ENCODE measurements at regions not wholly inside any gene's neighbourhood (a gene's known extent, or its start where the extent isn't known, plus 50 kb on each side); places are given as distances from the start of the nearest gene placed in this dataset.
A peak's percentile ranks its signal among the peaks of the same experiment; 100 is the strongest.

GRCh38 chr4:104942990-104943743 lies 203.5 kb upstream of the TET2 start:
- Histone ChIP-seq H3K9me3 (ENCODE audit: control insufficient read depth in 2 of 3, low read length in 3 of 3) (no peaks in the 10 kb centered on the region), H3K27ac (ENCODE audit: low read depth, low read length) (no peak overlapping the region), H3K4me1 (ENCODE audit: control insufficient read depth in 2 of 2, insufficient read depth in 2 of 2, low read length in 2 of 2) (peaks cover 0 to 3% of the 10 kb centered on the region in 2 donors), H3K36me3 (ENCODE audit: control insufficient read depth in 2 of 3, insufficient read depth in 3 of 3, low read length in 3 of 3) (no peaks in the 10 kb centered on the region), H3K27me3 (ENCODE audit: control insufficient read depth in 2 of 2, insufficient read depth in 2 of 2, low read length in 2 of 2) (no peaks in the 10 kb centered on the region), H3K4me3 (ENCODE audit: low read length) (no peak overlapping the region)
- no peak overlapping the region for H3K4me3 Mint-ChIP-seq
- peaks cover 0 to 13% (median 9%) of the 10 kb centered on the region in 7 donors for H3K4me1 Mint-ChIP-seq
- POLR2A ChIA-PET, result no interaction called here
- intact Hi-C loops (cut with micrococcal nuclease), result no loop called here
- ATAC-seq, result peak; percentile 70
- H3K27me3 Mint-ChIP-seq, result no peaks in the 10 kb centered on the region
- no peak overlapping the region for H3K27ac Mint-ChIP-seq
- H3K9me3 Mint-ChIP-seq, result peaks cover 0 to 4% (median 0%) of the 10 kb centered on the region in 11 donors
- DNase-seq, result no peak
- H3K36me3 Mint-ChIP-seq, result peaks cover 0 to 5% (median 0%) of the 10 kb centered on the region in 5 donors
- CTCF ChIA-PET, result no interaction called here

- Mint-ChIP-seq H3K9me3 (peaks cover 0 to 4% (median 0%) of the 10 kb centered on the region in 11 donors), H3K27ac (no peak overlapping the region), H3K36me3 (peaks cover 0 to 5% (median 0%) of the 10 kb centered on the region in 5 donors), H3K27me3 (no peaks in the 10 kb centered on the region), H3K4me3 (no peak overlapping the region), H3K4me1 (peaks cover 0 to 5% (median 0%) of the 10 kb centered on the region in 7 donors)
- ATAC-seq (no peak), DNase-seq (no peak)
- CTCF ChIA-PET, result no interaction called here
- Histone ChIP-seq H3K9me3 (ENCODE audit: control insufficient read depth in 2 of 3, low read length in 3 of 3) (no peaks in the 10 kb centered on the region), H3K36me3 (ENCODE audit: control insufficient read depth in 2 of 3, insufficient read depth in 3 of 3, low read length in 3 of 3) (no peaks in the 10 kb centered on the region), H3K4me1 (ENCODE audit: control insufficient read depth in 2 of 2, insufficient read depth in 2 of 2, low read length in 2 of 2) (no peaks in the 10 kb centered on the region), H3K4me3 (ENCODE audit: low read length) (no peak overlapping the region), H3K27me3 (ENCODE audit: control insufficient read depth in 2 of 2, insufficient read depth in 2 of 2, low read length in 2 of 2) (no peaks in the 10 kb centered on the region), H3K27ac (ENCODE audit: low read depth, low read length) (no peak overlapping the region)
- POLR2A ChIA-PET, result no interaction called here
- intact Hi-C loops (cut with micrococcal nuclease), result no loop called here
Observed at GRCh38 chr4:104944596-104944995, 202.1 kb upstream of the TET2 start.

GRCh38 chr4:104964410-104965175 lies 182.1 kb upstream of the TET2 start:
- CTCF ChIA-PET, result no interaction called here
- H3K27me3 Mint-ChIP-seq, result peaks cover 3 to 14% (median 10%) of the 10 kb centered on the region in 5 donors
- POLR2A ChIA-PET, result no interaction called here
- peaks cover 0 to 7% of the 10 kb centered on the region in 2 donors for H3K4me1 ChIP-seq (ENCODE audit: control insufficient read depth in 2 of 2, insufficient read depth in 2 of 2, low read length in 2 of 2)
- no peaks in the 10 kb centered on the region for H3K9me3 ChIP-seq (ENCODE audit: control insufficient read depth in 2 of 3, low read length in 3 of 3)
- H3K27me3 ChIP-seq (ENCODE audit: control insufficient read depth in 2 of 2, insufficient read depth in 2 of 2, low read length in 2 of 2), result no peaks in the 10 kb centered on the region
- H3K9me3 Mint-ChIP-seq, result peaks cover 0 to 23% (median 5%) of the 10 kb centered on the region in 11 donors
- H3K36me3 ChIP-seq (ENCODE audit: control insufficient read depth in 2 of 3, insufficient read depth in 3 of 3, low read length in 3 of 3), result no peaks in the 10 kb centered on the region
- H3K4me3 Mint-ChIP-seq, result no peak overlapping the region
- no peak overlapping the region for H3K27ac ChIP-seq (ENCODE audit: low read depth, low read length)
- peaks cover 4 to 11% (median 9%) of the 10 kb centered on the region in 7 donors for H3K4me1 Mint-ChIP-seq
- H3K27ac Mint-ChIP-seq, result no peak overlapping the region
- DNase-seq (no peak), ATAC-seq (no peak)
- intact Hi-C loops (cut with micrococcal nuclease), result loop anchor here in 1 of 2 donors (10.0 kb wide), 1 partner anchor 60 kb away; no protein-coding TSS in a partner anchor
- H3K4me3 ChIP-seq (ENCODE audit: low read length), result no peak overlapping the region
- H3K36me3 Mint-ChIP-seq, result peaks cover 0 to 13% (median 0%) of the 10 kb centered on the region in 5 donors

GRCh38 chr4:104966349-104967033 lies 180.2 kb upstream of the TET2 start:
- peaks cover 0 to 7% of the 10 kb centered on the region in 2 donors for H3K4me1 ChIP-seq (ENCODE audit: control insufficient read depth in 2 of 2, insufficient read depth in 2 of 2, low read length in 2 of 2)
- peak overlapping the region in 8 of 9 donors; percentile 5 to 89 (median 66) for H3K27ac Mint-ChIP-seq
- peaks cover 4 to 11% (median 9%) of the 10 kb centered on the region in 7 donors for H3K4me1 Mint-ChIP-seq
- peak in 5 of 9 donors; percentile 1 to 13 (median 4) for DNase-seq
- intact Hi-C loops (cut with micrococcal nuclease), result loop anchor here (2.0 to 10.0 kb wide), 5 partner anchors 36 to 504 kb away; partner anchors contain the start of gene TET2 (in 1 of the 2)
- H3K27ac ChIP-seq (ENCODE audit: low read depth, low read length), result no peak overlapping the region
- H3K9me3 Mint-ChIP-seq, result peaks cover 0 to 13% (median 4%) of the 10 kb centered on the region in 11 donors
- peak overlapping the region in 8 of 10 donors; percentile 46 to 83 (median 54) for H3K4me3 Mint-ChIP-seq
- no peak overlapping the region for H3K4me3 ChIP-seq (ENCODE audit: low read length)
- no peaks in the 10 kb centered on the region for H3K36me3 ChIP-seq (ENCODE audit: control insufficient read depth in 2 of 3, insufficient read depth in 3 of 3, low read length in 3 of 3)
- POLR2A ChIA-PET, result no interaction called here
- no peaks in the 10 kb centered on the region for H3K9me3 ChIP-seq (ENCODE audit: control insufficient read depth in 2 of 3, low read length in 3 of 3)
- peak; percentile 93 for ATAC-seq
- H3K27me3 ChIP-seq (ENCODE audit: control insufficient read depth in 2 of 2, insufficient read depth in 2 of 2, low read length in 2 of 2), result no peaks in the 10 kb centered on the region
- H3K27me3 Mint-ChIP-seq, result peaks cover 2 to 14% (median 6%) of the 10 kb centered on the region in 5 donors
- CTCF ChIA-PET, result no interaction called here
- peaks cover 0 to 12% (median 0%) of the 10 kb centered on the region in 5 donors for H3K36me3 Mint-ChIP-seq

- POLR2A ChIA-PET, result no interaction called here
- DNase-seq (no peak), ATAC-seq (peak; percentile 33)
- H3K4me3 ChIP-seq (ENCODE audit: low read length), result no peak overlapping the region
- peaks cover 0 to 7% of the 10 kb centered on the region in 2 donors for H3K4me1 ChIP-seq (ENCODE audit: control insufficient read depth in 2 of 2, insufficient read depth in 2 of 2, low read length in 2 of 2)
- H3K9me3 ChIP-seq (ENCODE audit: control insufficient read depth in 2 of 3, low read length in 3 of 3), result no peaks in the 10 kb centered on the region
- Mint-ChIP-seq H3K4me1 (peaks cover 4 to 11% (median 9%) of the 10 kb centered on the region in 7 donors), H3K27ac (peak overlapping the region in 8 of 9 donors; percentile 5 to 89 (median 66)), H3K27me3 (peaks cover 3 to 14% (median 6%) of the 10 kb centered on the region in 5 donors), H3K36me3 (peaks cover 0 to 12% (median 0%) of the 10 kb centered on the region in 5 donors), H3K9me3 (peaks cover 0 to 10% (median 2%) of the 10 kb centered on the region in 11 donors), H3K4me3 (peak overlapping the region in 8 of 10 donors; percentile 46 to 83 (median 54))
- no peaks in the 10 kb centered on the region for H3K27me3 ChIP-seq (ENCODE audit: control insufficient read depth in 2 of 2, insufficient read depth in 2 of 2, low read length in 2 of 2)
- CTCF ChIA-PET, result no interaction called here
- H3K27ac ChIP-seq (ENCODE audit: low read depth, low read length), result no peak overlapping the region
- no peaks in the 10 kb centered on the region for H3K36me3 ChIP-seq (ENCODE audit: control insufficient read depth in 2 of 3, insufficient read depth in 3 of 3, low read length in 3 of 3)
- intact Hi-C loops (cut with micrococcal nuclease), result loop anchor here (2.0 to 10.0 kb wide), 5 partner anchors 36 to 504 kb away; partner anchors contain the start of gene TET2 (in 1 of the 2)
Observed at GRCh38 chr4:104967034-104967401, 179.7 kb upstream of the TET2 start.

- H3K9me3 Mint-ChIP-seq, result peaks cover 0 to 6% (median 0%) of the 10 kb centered on the region in 11 donors
- no peak for ATAC-seq
- peaks cover 0 to 7% of the 10 kb centered on the region in 2 donors for H3K4me1 ChIP-seq (ENCODE audit: control insufficient read depth in 2 of 2, insufficient read depth in 2 of 2, low read length in 2 of 2)
- CTCF ChIA-PET, result no interaction called here
- no peaks in the 10 kb centered on the region for H3K27me3 ChIP-seq (ENCODE audit: control insufficient read depth in 2 of 2, insufficient read depth in 2 of 2, low read length in 2 of 2)
- DNase-seq, result no peak
- no peaks in the 10 kb centered on the region for H3K9me3 ChIP-seq (ENCODE audit: control insufficient read depth in 2 of 3, low read length in 3 of 3)
- H3K4me1 Mint-ChIP-seq, result peaks cover 3 to 11% (median 9%) of the 10 kb centered on the region in 7 donors
- no peak overlapping the region for H3K27ac Mint-ChIP-seq
- no peak overlapping the region for H3K4me3 Mint-ChIP-seq
- intact Hi-C loops (cut with micrococcal nuclease), result loop anchor here in 1 of 2 donors (10.0 kb wide), 1 partner anchor 65 kb away; no protein-coding TSS in a partner anchor
- peaks cover 0 to 14% (median 0%) of the 10 kb centered on the region in 5 donors for H3K36me3 Mint-ChIP-seq
- POLR2A ChIA-PET, result no interaction called here
- H3K27ac ChIP-seq (ENCODE audit: low read depth, low read length), result no peak overlapping the region
- peaks cover 1 to 11% (median 5%) of the 10 kb centered on the region in 5 donors for H3K27me3 Mint-ChIP-seq
- no peak overlapping the region for H3K4me3 ChIP-seq (ENCODE audit: low read length)
- no peaks in the 10 kb centered on the region for H3K36me3 ChIP-seq (ENCODE audit: control insufficient read depth in 2 of 3, insufficient read depth in 3 of 3, low read length in 3 of 3)
Observed at GRCh38 chr4:104969394-104970082, 177.1 kb upstream of the TET2 start.

Measured in naive thymus-derived CD4-positive, alpha-beta T cell (primary cell).